C1 segment of cervical spinal cord (tissue), 14 donors: ENCODE measurements at regions not wholly inside any gene's neighbourhood (a gene's known extent, or its start where the extent isn't known, plus 50 kb on each side); places are given as distances from the start of the nearest gene placed in this dataset.

ENCODE experiments used
- DNase-seq, 14 donors: peaks; one replicate each; lab custom pipeline; 2025; lab: John Stamatoyannopoulos, UW

- DNase-seq = no peak
These were observed 419.4 kb downstream of the GPATCH2 start for GRCh38 chr1:217211486-217211885.

- no peak for DNase-seq
These were observed 425.3 kb downstream of the GPATCH2 start for GRCh38 chr1:217205578-217205977.

DNA sequence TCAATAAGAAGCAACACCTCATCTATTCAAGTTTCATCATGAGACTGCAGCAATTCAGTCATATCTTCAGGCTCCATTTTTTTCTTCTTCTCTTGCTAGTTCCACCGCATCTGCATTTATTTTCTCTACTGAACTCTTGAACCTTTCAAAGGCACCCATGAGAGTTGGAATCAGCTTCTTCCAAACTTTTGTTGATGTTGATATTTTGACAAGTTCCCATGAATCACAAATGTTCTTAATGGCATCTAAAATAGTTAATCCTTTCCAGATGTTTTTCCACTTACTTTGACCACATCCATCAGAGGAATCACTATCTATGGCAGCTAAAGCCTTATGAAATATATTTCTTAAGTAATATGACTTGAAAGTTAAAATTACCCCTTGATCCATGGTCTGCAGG lies 434.3 kb downstream of the GPATCH2 start:
- DNase-seq = no peak

- no peak for DNase-seq
These were observed 437.7 kb downstream of the GPATCH2 start for GRCh38 chr1:217193151-217193550.

GRCh38 chr1:217191441-217191840 lies 439.4 kb downstream of the GPATCH2 start:
- DNase-seq = no peak

- DNase-seq = no peak
These were observed 440.5 kb downstream of the GPATCH2 start for GRCh38 chr1:217190359-217190758.

GRCh38 chr1:217189362-217189761 lies 441.5 kb downstream of the GPATCH2 start:
- no peak for DNase-seq

DNA sequence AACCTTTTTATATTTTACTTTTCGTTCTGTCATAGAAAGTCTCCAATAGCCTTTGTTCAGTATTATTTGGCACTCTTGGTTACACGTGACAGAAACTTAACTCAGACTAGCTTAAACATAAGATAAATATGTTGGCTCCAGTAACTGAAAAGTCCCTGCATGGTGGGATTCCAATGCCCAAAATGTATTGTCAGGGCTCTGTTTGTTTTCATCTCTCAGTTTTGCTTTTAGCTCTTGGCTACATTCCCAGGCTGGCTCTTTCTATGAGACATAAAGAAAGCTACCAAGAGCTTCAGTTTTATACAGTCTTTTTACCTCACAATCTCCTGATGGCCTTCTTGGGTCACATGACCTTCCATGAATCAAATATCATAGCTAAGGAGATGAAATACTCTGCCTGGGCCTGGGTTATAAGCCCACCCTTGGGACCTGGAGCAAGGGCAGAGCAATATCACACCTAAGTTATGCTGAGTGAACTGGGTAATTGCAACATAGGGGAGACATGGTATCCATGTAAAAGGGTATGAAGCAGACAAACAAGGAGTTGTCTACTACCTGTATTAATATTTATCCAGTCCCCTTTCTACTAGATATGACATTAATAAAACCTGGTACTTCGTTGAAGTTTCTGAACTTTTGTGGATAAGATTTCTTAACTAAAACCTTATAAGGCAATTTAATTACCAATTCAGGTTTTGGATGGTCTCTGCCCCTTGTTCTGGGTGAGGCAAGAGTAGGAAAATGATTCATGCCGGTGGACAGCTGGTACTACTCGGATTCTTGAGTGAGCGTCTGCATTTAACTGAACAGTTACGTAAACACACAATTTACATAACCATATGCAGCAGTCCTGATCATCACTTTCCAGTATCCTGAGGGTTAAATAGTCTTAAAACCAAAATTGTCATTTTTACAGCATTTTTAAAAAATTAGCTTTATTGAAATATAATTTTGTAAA lies 442.3 kb downstream of the GPATCH2 start:
- no peak for DNase-seq

- DNase-seq = no peak
These were observed 444.2 kb downstream of the GPATCH2 start for GRCh38 chr1:217186664-217187063.

DNA sequence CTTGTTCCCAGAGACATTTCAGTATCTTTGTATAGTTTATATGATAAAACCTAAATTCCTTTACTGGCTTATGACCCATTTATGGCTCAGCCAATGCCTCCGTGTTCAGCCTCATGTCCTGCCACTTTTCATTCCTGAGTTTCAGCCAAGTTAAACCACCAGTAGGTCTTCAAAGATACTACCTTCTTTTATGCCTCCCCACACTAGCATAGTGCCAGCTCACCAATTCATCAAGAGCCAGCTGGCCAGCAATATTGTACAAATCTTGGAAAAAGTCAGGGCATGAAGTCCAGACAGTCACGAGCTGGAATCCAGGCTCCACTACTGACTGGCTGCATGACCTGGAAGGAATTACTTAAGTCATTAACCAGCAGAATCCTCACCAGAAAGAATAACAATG lies 446.0 kb downstream of the GPATCH2 start:
- DNase-seq = peak in 4 of 14 donors; percentile 0 to 11 (median 0)

DNA sequence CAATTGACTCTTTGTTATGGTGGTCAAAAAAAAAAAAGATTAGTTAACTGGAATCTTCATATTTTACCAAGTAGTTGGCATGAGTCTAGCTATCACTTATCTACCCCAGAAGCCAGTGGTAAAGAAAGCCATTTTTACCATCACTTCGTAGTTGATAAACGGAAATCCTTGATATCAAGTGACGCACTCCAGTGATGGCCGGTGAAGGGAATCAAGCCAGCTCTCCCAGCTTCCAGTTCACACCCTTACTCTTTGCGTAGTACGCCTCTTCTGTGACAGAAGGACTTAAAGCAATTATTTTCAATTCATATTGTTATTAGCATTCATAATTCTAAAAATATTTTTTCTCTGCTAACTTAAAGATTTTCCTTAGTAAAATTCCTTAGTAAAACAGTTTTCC lies 447.9 kb downstream of the GPATCH2 start:
- no peak for DNase-seq

DNA sequence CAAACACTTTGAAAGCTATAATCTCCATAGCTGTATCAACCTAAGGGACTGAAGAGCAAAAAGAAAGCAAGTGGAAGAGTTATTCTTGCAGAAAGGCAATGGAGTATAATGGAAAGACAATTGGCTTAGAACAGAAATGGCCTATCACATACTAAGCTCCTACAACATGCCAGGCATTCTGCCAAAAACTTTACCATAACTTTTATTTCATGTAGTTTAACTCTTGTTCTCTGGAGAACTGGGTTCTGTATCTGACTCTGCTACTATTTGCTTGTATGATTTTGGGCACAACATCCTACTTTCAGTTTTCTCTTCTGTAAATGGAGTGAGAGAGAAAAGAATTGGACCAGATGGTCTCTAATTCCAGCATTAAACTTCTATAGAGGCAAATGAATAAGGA lies 449.1 kb downstream of the GPATCH2 start:
- no peak for DNase-seq

- DNase-seq = no peak
These were observed 449.6 kb downstream of the GPATCH2 start for GRCh38 chr1:217181176-217181746.

DNA sequence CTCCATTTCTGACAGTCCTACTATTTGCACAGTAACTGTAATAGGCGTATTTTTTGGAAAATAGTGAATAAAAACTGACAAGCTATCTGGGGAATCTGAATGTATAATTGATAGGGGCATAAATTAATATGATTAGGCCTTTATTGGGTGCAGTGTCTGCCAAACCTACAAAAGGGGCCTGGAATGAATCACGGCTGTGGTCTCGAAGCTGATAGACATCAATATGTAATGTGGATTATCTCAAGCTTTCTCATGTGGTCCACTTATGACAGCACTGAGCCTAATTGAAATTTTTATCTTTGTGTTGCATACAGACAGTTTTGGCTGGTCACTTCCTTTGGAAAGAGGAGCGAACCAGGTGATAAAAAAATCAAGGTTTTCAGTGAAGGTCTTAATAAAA lies 450.4 kb downstream of the GPATCH2 start:
- no peak for DNase-seq

- DNase-seq = no peak
These were observed 441.2 kb upstream of the ESRRG start for GRCh38 chr1:217164403-217164802.

GRCh38 chr1:217153361-217153760 lies 430.1 kb upstream of the ESRRG start:
- DNase-seq = no peak

- no peak for DNase-seq
These were observed 427.1 kb upstream of the ESRRG start for GRCh38 chr1:217150366-217150765.

- DNase-seq = no peak
These were observed 426.6 kb upstream of the ESRRG start for GRCh38 chr1:217149791-217150190.

GRCh38 chr1:217141711-217142110 lies 418.5 kb upstream of the ESRRG start:
- no peak for DNase-seq

DNA sequence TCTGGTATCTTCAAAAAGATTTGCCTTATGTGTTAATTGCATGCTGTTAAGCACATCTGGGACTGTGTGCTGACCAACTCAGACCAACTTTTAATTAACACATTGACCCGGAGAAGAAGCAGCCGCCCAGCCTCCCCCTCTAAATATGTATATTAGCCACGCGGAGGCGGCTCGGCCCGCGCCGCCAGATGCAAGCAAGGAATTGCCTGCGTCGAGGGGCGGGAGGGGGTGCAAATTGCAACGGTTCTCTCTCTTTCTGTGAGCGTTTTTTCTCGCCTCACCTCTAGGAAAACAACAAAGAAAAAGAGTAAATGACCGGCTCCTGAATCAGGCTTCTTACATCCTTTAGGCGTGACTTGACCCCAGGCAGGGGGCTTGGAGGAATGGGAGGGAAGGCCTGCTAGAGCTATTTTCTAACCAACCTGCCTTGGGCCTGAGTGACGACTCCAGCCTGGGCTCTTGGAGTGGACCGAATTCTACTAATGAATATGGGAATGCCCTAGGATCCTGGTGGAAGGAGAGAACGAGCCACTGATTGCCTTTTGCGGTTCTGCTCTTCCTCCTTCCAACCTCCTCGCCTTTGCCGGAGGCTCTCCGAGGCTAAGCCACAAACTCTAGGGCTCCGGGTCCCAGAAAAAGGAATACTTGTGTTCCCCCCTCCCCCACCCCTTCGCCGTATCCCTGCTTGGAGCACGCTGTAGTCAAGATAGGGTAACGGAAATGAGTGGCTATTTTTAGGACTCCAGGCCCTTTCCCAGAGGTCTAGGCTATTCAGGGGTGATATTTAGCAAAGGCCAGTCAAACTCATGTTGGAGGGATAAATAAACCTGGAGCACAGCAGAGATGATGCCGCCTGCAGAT lies 417.0 kb upstream of the ESRRG start:
- DNase-seq = no peak

DNA sequence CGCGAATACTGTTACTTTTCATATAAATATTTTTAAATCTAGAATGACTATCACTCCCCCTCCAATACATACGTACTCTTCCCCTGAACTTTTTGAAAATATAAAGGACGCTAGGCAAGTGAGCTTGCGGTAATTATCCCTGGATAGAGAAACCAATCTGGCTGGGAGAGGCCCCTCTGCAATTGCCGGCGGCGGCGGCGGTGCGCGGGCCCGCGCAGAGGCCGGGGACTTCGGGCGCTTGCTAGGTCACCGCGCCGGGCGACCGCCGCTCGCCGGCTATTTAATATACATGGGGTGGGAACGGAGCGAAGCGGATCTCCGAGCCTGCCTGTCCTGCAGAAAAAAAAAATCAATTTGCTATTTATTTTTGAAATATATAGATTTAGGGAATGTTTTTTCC lies 416.3 kb upstream of the ESRRG start:
- DNase-seq = no peak

DNA sequence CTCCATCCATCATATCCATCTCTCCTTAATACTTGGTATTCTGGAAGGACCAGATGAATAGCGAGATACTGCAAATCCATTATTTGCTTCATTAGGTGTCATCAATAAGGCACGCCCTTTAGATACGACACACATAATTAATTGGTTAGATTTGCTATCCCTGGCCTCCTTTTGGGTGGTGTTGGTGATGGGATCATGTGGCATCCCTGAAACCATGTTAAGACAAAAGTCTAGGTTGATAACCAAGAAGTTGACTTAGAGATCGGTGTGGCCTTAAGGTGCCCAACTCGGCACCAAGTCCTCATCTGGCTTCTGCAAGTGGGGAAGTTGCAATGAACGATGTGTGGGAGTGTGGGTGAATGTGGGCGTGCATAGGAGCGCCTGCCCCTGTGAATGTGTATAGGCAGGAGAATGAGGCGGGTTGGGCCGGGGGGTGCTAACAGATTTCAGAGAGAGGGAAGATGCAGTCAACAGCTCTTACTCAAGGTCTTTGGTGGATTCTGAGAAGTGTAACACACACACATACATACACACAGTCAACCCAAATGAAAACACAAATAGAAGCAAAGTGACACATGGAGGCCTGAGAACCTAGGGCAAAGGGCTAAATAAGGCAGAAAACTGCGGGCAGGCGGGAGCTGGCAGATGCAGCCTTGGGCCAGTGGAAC lies 415.7 kb upstream of the ESRRG start:
- DNase-seq = no peak
